OCI-LY1 (cell line): ENCODE measurements at regions not wholly inside any gene's neighbourhood (a gene's known extent, or its start where the extent isn't known, plus 50 kb on each side); places are given as distances from the start of the nearest gene placed in this dataset.
"Not testable (repeated sequence)": the region's sequence is repeated elsewhere in the genome, so short reads cannot be mapped to it uniquely, and the experiment has no call there.

Experiments used
- H2AFZ ChIP-seq: fragments of 200-600 bp; sonication (generic), shearing (Covaris generic); 2 replicates; pipeline ENCODE4 v1.6.0; 2014; ENCODE audit warnings: antibody characterized with exemption, mild to moderate bottlenecking, low read length
- H3F3A ChIP-seq: fragments of 200-600 bp; sonication (generic), shearing (Covaris generic); 2 replicates; pipeline ENCODE4 v1.6.0; 2014; ENCODE audit warnings: mild to moderate bottlenecking, antibody characterized with exemption, low read length, moderate library complexity; ENCODE audit not compliant: insufficient read depth
- H3K27ac ChIP-seq: fragments of 200-600 bp; sonication (generic); 2 replicates; pipeline ENCODE4 v1.5.1; 2014; ENCODE audit warnings: low read length, mixed run types, mild to moderate bottlenecking, low read depth; ENCODE audit not compliant: poor library complexity, severe bottlenecking
- H3K27me3 ChIP-seq: fragments of 200-600 bp; sonication (generic); 2 replicates; pipeline ENCODE4 v1.6.0; 2014; ENCODE audit warnings: antibody characterized with exemption, mild to moderate bottlenecking, low read length, moderate library complexity; ENCODE audit not compliant: insufficient read depth
- H3K36me3 ChIP-seq: fragments of 200-600 bp; sonication (generic); 2 replicates; pipeline ENCODE4 v1.6.1; 2014; ENCODE audit warnings: mild to moderate bottlenecking, antibody characterized with exemption, low read length, moderate library complexity, mixed read lengths; ENCODE audit not compliant: insufficient read depth
- H3K4me1 ChIP-seq: fragments of 200-600 bp; sonication (generic); 2 replicates; pipeline ENCODE4 v1.5.1; 2014; ENCODE audit warnings: mild to moderate bottlenecking, low read length, moderate library complexity; ENCODE audit not compliant: insufficient read depth, severe bottlenecking
- H3K4me2 ChIP-seq: fragments of 200-600 bp; sonication (generic), shearing (Covaris generic); 2 replicates; pipeline ENCODE4 v1.6.1; 2014; ENCODE audit warnings: low read length
- H3K4me3 ChIP-seq: fragments of 200-600 bp; sonication (generic); 2 replicates; pipeline ENCODE4 v1.5.1; 2014; ENCODE audit warnings: low read length, low read depth, mild to moderate bottlenecking, mixed read lengths; ENCODE audit not compliant: poor library complexity, severe bottlenecking
- H3K79me2 ChIP-seq: fragments of 200-600 bp; shearing (Covaris generic); 2 replicates; pipeline ENCODE4 v1.6.1; 2016; ENCODE audit warnings: mixed run types, low read length, mixed read lengths; ENCODE audit not compliant: insufficient read depth
- H3K9ac ChIP-seq: fragments of 200-600 bp; sonication (generic), shearing (Covaris generic); 2 replicates; pipeline ENCODE4 v1.6.1; 2014; ENCODE audit warnings: mild to moderate bottlenecking, low read length, mixed read lengths
- H3K9me2 ChIP-seq: fragments of 200-600 bp; sonication (generic), shearing (Covaris generic); 2 replicates; pipeline ENCODE4 v1.6.1; 2014; ENCODE audit warnings: low read depth, mild to moderate bottlenecking, low read length, mixed read lengths
- H3K9me3 ChIP-seq: fragments of 200-600 bp; shearing (Covaris generic); 2 replicates; pipeline ENCODE4 v1.6.1; 2014; ENCODE audit warnings: low read length, mixed read lengths
- H4K20me1 ChIP-seq: fragments of 200-600 bp; sonication (generic), shearing (Covaris generic); 2 replicates; pipeline ENCODE4 v1.6.0; 2016; ENCODE audit warnings: mild to moderate bottlenecking, low read length; ENCODE audit not compliant: insufficient read depth
- CTCF ChIP-seq: fragments of 200-600 bp; sonication (generic), shearing (Covaris generic); IDR thresholded peaks from 2 replicates; pipeline ENCODE4 v1.5.1; 2017; ENCODE audit warnings: mild to moderate bottlenecking, antibody characterized with exemption, low read length, moderate library complexity, mixed read lengths
- EZH2 ChIP-seq: fragments of 200-600 bp; sonication (generic), shearing (Covaris generic); IDR thresholded peaks from 2 replicates; pipeline ENCODE4 v1.8.0; 2017; ENCODE audit warnings: borderline replicate concordance, mixed run types, mild to moderate bottlenecking, antibody characterized with exemption, low read length, moderate library complexity, mixed read lengths

- Histone ChIP-seq H4K20me1 (no peaks in the 10 kb centered on the region), H2AFZ (no peak overlapping the region), H3K9me3 (no peaks in the 10 kb centered on the region), H3F3A (no peaks in the 10 kb centered on the region), H3K4me3 (no peak overlapping the region), H3K79me2 (no peaks in the 10 kb centered on the region), H3K9me2 (no peaks in the 10 kb centered on the region), H3K4me1 (no peaks in the 10 kb centered on the region), H3K36me3 (no peaks in the 10 kb centered on the region), H3K4me2 (no peak overlapping the region), H3K27me3 (no peaks in the 10 kb centered on the region), H3K27ac (no peak overlapping the region), H3K9ac (no peak overlapping the region)
- no peak for TF ChIP-seq CTCF
Measured at GRCh38 chr11:129644326-129644725, 171.3 kb upstream of the TMEM45B start.

GRCh38 chr11:129645943-129646342 is 169.7 kb upstream of the TMEM45B start:
- no peak overlapping the region for H3K4me3 ChIP-seq
- H3F3A ChIP-seq = no peaks in the 10 kb centered on the region
- no peaks in the 10 kb centered on the region for H3K4me1 ChIP-seq
- no peak overlapping the region for H3K4me2 ChIP-seq
- H3K27ac ChIP-seq = no peak overlapping the region
- H3K9me3 ChIP-seq = no peaks in the 10 kb centered on the region
- H3K27me3 ChIP-seq = no peaks in the 10 kb centered on the region
- H4K20me1 ChIP-seq = no peaks in the 10 kb centered on the region
- no peak for TF ChIP-seq EZH2
- TF ChIP-seq CTCF = no peak
- H3K79me2 ChIP-seq = no peaks in the 10 kb centered on the region
- H2AFZ ChIP-seq = no peak overlapping the region
- no peaks in the 10 kb centered on the region for H3K36me3 ChIP-seq
- no peak overlapping the region for H3K9ac ChIP-seq
- no peaks in the 10 kb centered on the region for H3K9me2 ChIP-seq

GRCh38 chr11:129650044-129650443 is 165.6 kb upstream of the TMEM45B start:
- not testable (repeated sequence) for H3K4me1 ChIP-seq, H3K4me3 ChIP-seq, H3K36me3 ChIP-seq, H3K79me2 ChIP-seq, H3K27ac ChIP-seq, H3F3A ChIP-seq, H3K4me2 ChIP-seq, H2AFZ ChIP-seq, H3K27me3 ChIP-seq, H3K9me2 ChIP-seq, H3K9ac ChIP-seq, H4K20me1 ChIP-seq, H3K9me3 ChIP-seq

GRCh38 chr11:129652835-129653234 is 162.8 kb upstream of the TMEM45B start:
- Histone ChIP-seq H3K27ac (no peak overlapping the region), H3K79me2 (no peaks in the 10 kb centered on the region), H3K4me1 (no peaks in the 10 kb centered on the region), H3K27me3 (no peaks in the 10 kb centered on the region), H3K36me3 (no peaks in the 10 kb centered on the region), H3K4me2 (no peak overlapping the region), H3K4me3 (no peak overlapping the region), H4K20me1 (no peaks in the 10 kb centered on the region), H3K9me2 (no peaks in the 10 kb centered on the region), H3K9ac (no peak overlapping the region), H3F3A (no peaks in the 10 kb centered on the region), H3K9me3 (no peaks in the 10 kb centered on the region), H2AFZ (no peak overlapping the region)
- TF ChIP-seq CTCF = no peak
- no peak for TF ChIP-seq EZH2
